CD4-positive, alpha-beta T cell (primary cell): ENCODE measurements at regions not wholly inside any gene's neighbourhood (a gene's known extent, or its start where the extent isn't known, plus 50 kb on each side); places are given as distances from the start of the nearest gene placed in this dataset.

Experiments used
- ATAC-seq: fragments of 200-7000 bp; cut with Tn5 transposase; one replicate; pipeline ENCODE4 v1.10.0; 2022; ENCODE audit warnings: mild to moderate bottlenecking; ENCODE audit not compliant: poor library complexity
- CTCF ChIA-PET: fragments of 350-600 bp; sonication (Branson Sonifier 250); formaldehyde crosslinking; loops from one replicate; lab custom pipeline; 2021; ENCODE audit warnings: antibody characterized with exemption, inconsistent platforms; lab: Charles Lee
- POLR2A ChIA-PET: fragments of 350-600 bp; sonication (Branson Sonifier 250); formaldehyde crosslinking; loops from one replicate; lab custom pipeline; 2021; ENCODE audit warnings: antibody characterized with exemption, inconsistent platforms; lab: Charles Lee
- DNase-seq, 14 experiments: peaks; one replicate each; pipeline ENCODE4 v3.0.0-alpha.2; 2013 to 2020; ENCODE audit warnings: mixed read lengths in 2 of 14
- H3K27ac ChIP-seq, 2 donors: one replicate each; pipeline versions ENCODE4 v1.5.1 to v1.7.0; 2013; ENCODE audit warnings: low read length in 2 of 2, low read depth in 1 of 2, mild to moderate bottlenecking in 1 of 2
- H3K27me3 ChIP-seq, 2 experiments: 1 replicate in 1 of 2; 2 replicates in 1 of 2; pipeline versions ENCODE4 v1.6.1 to v1.7.0; 2013; ENCODE audit warnings: low read length in 2 of 2, control low read depth in 1 of 2, mild to moderate bottlenecking in 1 of 2, moderate library complexity in 1 of 2; ENCODE audit not compliant: insufficient read depth in 2 of 2, control insufficient read depth in 1 of 2
- H3K36me3 ChIP-seq: one replicate; pipeline ENCODE4 v1.6.1; 2013; ENCODE audit warnings: low read length, control low read depth; ENCODE audit not compliant: insufficient read depth
- H3K4me1 ChIP-seq: one replicate; pipeline ENCODE4 v1.6.1; 2013; ENCODE audit warnings: low read length, control low read depth; ENCODE audit not compliant: insufficient read depth
- H3K4me3 ChIP-seq: one replicate; pipeline ENCODE4 v1.5.1; 2013; ENCODE audit warnings: mild to moderate bottlenecking, low read length, moderate library complexity
- H3K9me3 ChIP-seq, 2 experiments: 1 replicate in 1 of 2; 2 replicates in 1 of 2; pipeline versions ENCODE4 v1.6.1 to v1.7.0; 2013; ENCODE audit warnings: low read length in 2 of 2, mild to moderate bottlenecking in 2 of 2, control low read depth in 1 of 2, moderate library complexity in 1 of 2; ENCODE audit not compliant: control insufficient read depth in 1 of 2, insufficient read depth in 1 of 2
- H3K27ac Mint-ChIP-seq: one replicate; pipeline ENCODE4 v1.8.0; 2020; ENCODE audit warnings: mixed read lengths
- H3K27me3 Mint-ChIP-seq: one replicate; pipeline ENCODE4 v1.8.0; 2021; ENCODE audit warnings: mixed read lengths
- H3K36me3 Mint-ChIP-seq: one replicate; pipeline ENCODE4 v1.8.0; 2021; ENCODE audit warnings: low read depth, mixed read lengths
- H3K4me1 Mint-ChIP-seq: one replicate; pipeline ENCODE4 v1.8.0; 2021; ENCODE audit warnings: low read depth, mixed read lengths
- H3K4me3 Mint-ChIP-seq: one replicate; pipeline ENCODE4 v1.8.0; 2020; ENCODE audit warnings: mild to moderate bottlenecking, mixed read lengths
- H3K9me3 Mint-ChIP-seq: one replicate; pipeline ENCODE4 v1.8.0; 2020; ENCODE audit warnings: mixed read lengths
- CTCF ChIP-seq: fragments of 200-600 bp; IDR thresholded peaks from one replicate; pipeline ENCODE4 v1.8.0; 2022; ENCODE audit warnings: antibody characterized with exemption, mild to moderate bottlenecking
- intact Hi-C, 2 experiments: fragments of 100-400 bp; cut with DNase I in 1 of 2; cut with micrococcal nuclease in 1 of 2; formaldehyde crosslinking; loops; one replicate each; pipeline versions ENCODE4 v1.15.1 to v1.9.0; 2023 to 2025; cut with DNase I, micrococcal nuclease

DNA sequence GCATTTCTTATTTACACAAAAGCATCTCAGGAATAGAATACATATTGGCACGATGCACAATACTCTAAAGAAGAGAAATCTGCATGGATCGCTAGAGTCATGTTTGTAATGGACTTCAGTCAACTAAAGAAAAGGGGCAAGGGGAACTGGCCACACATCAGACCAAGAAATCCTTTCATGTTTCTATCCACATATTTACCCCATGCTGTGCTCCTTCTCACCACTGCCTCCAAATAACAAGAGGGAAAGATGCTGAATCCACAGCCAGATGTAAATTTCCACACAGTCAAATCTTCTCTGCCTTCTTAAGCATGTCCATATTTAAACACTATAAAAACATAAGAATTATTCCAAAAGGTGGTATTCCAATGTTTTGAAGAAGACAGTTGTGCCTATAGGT, 67.6 kb downstream of the COX18 start:
- ChIA-PET CTCF (no interaction called here), POLR2A (no interaction called here)
- H3K4me3 ChIP-seq, result no peak overlapping the region
- TF ChIP-seq CTCF, result no peak
- Mint-ChIP-seq H3K27ac (no peak overlapping the region), H3K9me3 (no peaks in the 10 kb centered on the region), H3K4me3 (no peak overlapping the region), H3K36me3 (no peaks in the 10 kb centered on the region), H3K4me1 (no peaks in the 10 kb centered on the region), H3K27me3 (peaks cover 48% of the 10 kb centered on the region)
- ATAC-seq (no peak), DNase-seq (no peak)
- no peak overlapping the region for H3K27ac ChIP-seq
- H3K27me3 ChIP-seq, result peaks cover 6% of the 10 kb centered on the region in 2 experiments
- no peaks in the 10 kb centered on the region for H3K4me1 ChIP-seq
- intact Hi-C loops, result no loop called here
- H3K9me3 ChIP-seq, result no peaks in the 10 kb centered on the region
- no peaks in the 10 kb centered on the region for H3K36me3 ChIP-seq

- Histone ChIP-seq H3K36me3 (no peaks in the 10 kb centered on the region), H3K9me3 (no peaks in the 10 kb centered on the region), H3K27me3 (peaks cover 6 to 11% of the 10 kb centered on the region in 2 experiments), H3K27ac (no peak overlapping the region), H3K4me3 (no peak overlapping the region), H3K4me1 (no peaks in the 10 kb centered on the region)
- Mint-ChIP-seq H3K4me1 (no peaks in the 10 kb centered on the region), H3K4me3 (no peak overlapping the region), H3K27me3 (peaks cover 21% of the 10 kb centered on the region), H3K27ac (no peak overlapping the region), H3K9me3 (no peaks in the 10 kb centered on the region), H3K36me3 (no peaks in the 10 kb centered on the region)
- POLR2A ChIA-PET, result no interaction called here
- ATAC-seq (no peak), DNase-seq (no peak)
- CTCF ChIA-PET, result no interaction called here
- no peak for TF ChIP-seq CTCF
- intact Hi-C loops, result no loop called here
These were observed 72.1 kb downstream of the COX18 start for GRCh38 chr4:72997409-72997808.

DNA sequence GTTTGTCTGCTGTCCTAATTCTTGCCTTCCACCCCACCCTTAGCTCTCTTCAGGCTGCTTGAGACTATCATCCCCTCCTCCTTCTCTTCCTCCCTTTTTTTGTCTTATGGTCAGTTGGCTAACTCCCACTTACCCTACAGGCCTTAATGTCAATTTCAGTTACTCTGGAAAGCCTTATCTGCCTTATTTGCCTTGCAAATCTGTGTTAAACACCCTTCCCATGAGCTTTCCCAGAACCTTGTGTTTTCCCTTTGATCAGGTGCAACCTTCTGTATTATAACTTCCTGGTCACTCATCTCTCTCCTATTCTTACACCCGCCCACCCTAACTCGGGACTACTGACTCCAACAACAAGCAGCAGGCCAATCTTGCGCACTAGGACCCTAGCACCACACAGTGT, 74.8 kb downstream of the COX18 start:
- no peak for ATAC-seq
- H3K27me3 Mint-ChIP-seq, result peaks cover 27% of the 10 kb centered on the region
- Histone ChIP-seq H3K27me3 (peaks cover 5 to 6% of the 10 kb centered on the region in 2 experiments), H3K4me1 (no peaks in the 10 kb centered on the region), H3K36me3 (no peaks in the 10 kb centered on the region), H3K4me3 (no peak overlapping the region), H3K27ac (no peak overlapping the region), H3K9me3 (no peaks in the 10 kb centered on the region)
- H3K9me3 Mint-ChIP-seq, result no peaks in the 10 kb centered on the region
- no peaks in the 10 kb centered on the region for H3K4me1 Mint-ChIP-seq
- intact Hi-C loops, result no loop called here
- no peak for DNase-seq
- H3K36me3 Mint-ChIP-seq, result no peaks in the 10 kb centered on the region
- CTCF ChIA-PET, result no interaction called here
- TF ChIP-seq CTCF, result no peak
- POLR2A ChIA-PET, result no interaction called here
- no peak overlapping the region for H3K27ac Mint-ChIP-seq
- H3K4me3 Mint-ChIP-seq, result no peak overlapping the region
